Liver (tissue), 8 donors: ENCODE measurements at regions not wholly inside any gene's neighbourhood (a gene's known extent, or its start where the extent isn't known, plus 50 kb on each side); places are given as distances from the start of the nearest gene placed in this dataset.

Experiments
- DNase-seq: peaks from one replicate; pipeline ENCODE4 v3.0.0-alpha.2; 2017; ENCODE audit warnings: low spot score
- H3K27ac ChIP-seq, 2 donors: one replicate each; pipeline ENCODE4 v1.7.0; 2013; ENCODE audit warnings: inconsistent platforms in 2 of 2, low read length in 2 of 2, control low read depth in 1 of 2, low read depth in 1 of 2, mild to moderate bottlenecking in 1 of 2
- H3K27me3 ChIP-seq, 4 donors: one replicate each; pipeline versions ENCODE4 v1.6.1 to v1.7.0; 2013; ENCODE audit warnings: low read length in 3 of 4, inconsistent platforms in 1 of 4, mild to moderate bottlenecking in 1 of 4, moderate library complexity in 1 of 4; ENCODE audit not compliant: control insufficient read depth in 4 of 4, insufficient read depth in 4 of 4
- H3K36me3 ChIP-seq, 4 donors: one replicate each; pipeline versions ENCODE4 v1.6.1 to v1.7.0; 2013; ENCODE audit warnings: low read length in 3 of 4, mild to moderate bottlenecking in 3 of 4, low read depth in 1 of 4, moderate library complexity in 1 of 4; ENCODE audit not compliant: control insufficient read depth in 4 of 4, insufficient read depth in 3 of 4
- H3K4me1 ChIP-seq, 4 donors: one replicate each; pipeline versions ENCODE4 v1.6.1 to v1.7.0; 2013; ENCODE audit warnings: low read length in 3 of 4, mild to moderate bottlenecking in 3 of 4, moderate library complexity in 1 of 4; ENCODE audit not compliant: control insufficient read depth in 4 of 4, insufficient read depth in 4 of 4
- H3K4me3 ChIP-seq, 3 donors: one replicate each; pipeline versions ENCODE4 v1.6.1 to v1.7.0; 2013; ENCODE audit warnings: low read length in 3 of 3, control low read depth in 1 of 3, low read depth in 1 of 3, mild to moderate bottlenecking in 1 of 3
- H3K9ac ChIP-seq, 2 donors: one replicate each; pipeline ENCODE4 v1.7.0; 2013; ENCODE audit warnings: low read length in 2 of 2, mild to moderate bottlenecking in 2 of 2, moderate library complexity in 2 of 2, control low read depth in 1 of 2, low read depth in 1 of 2
- H3K9me3 ChIP-seq, 4 donors: one replicate each; pipeline versions ENCODE4 v1.6.1 to v1.7.0; 2013; ENCODE audit warnings: low read length in 3 of 4; ENCODE audit not compliant: control insufficient read depth in 4 of 4
- ATF3 ChIP-seq: IDR thresholded peaks from 2 replicates; pipeline ENCODE4 v1.6.1; 2016; ENCODE audit warnings: antibody characterized with exemption
- CTCF ChIP-seq: fragments of 150-350 bp; IDR thresholded peaks from 2 replicates; pipeline ENCODE4 v1.5.1; 2017; ENCODE audit warnings: improper control_type of control experiment, low read depth, low read length; ENCODE audit not compliant: missing input control
- FOXA1 ChIP-seq: IDR thresholded peaks from 2 replicates; pipeline ENCODE4 v1.6.1; 2016; ENCODE audit warnings: antibody characterized with exemption
- GABPA ChIP-seq, 2 donors: IDR thresholded peaks in 1 of 2; conservative IDR thresholded peaks in 1 of 2; 2 replicates each; pipeline ENCODE4 v1.6.1; 2016; ENCODE audit warnings: antibody characterized with exemption in 2 of 2, mild to moderate bottlenecking in 1 of 2, moderate library complexity in 1 of 2
- HNF4A ChIP-seq, 2 donors: conservative IDR thresholded peaks; 2 replicates each; pipeline ENCODE4 v1.6.1; 2016; ENCODE audit warnings: antibody characterized with exemption in 2 of 2, mild to moderate bottlenecking in 2 of 2
- RAD21 ChIP-seq, 2 donors: IDR thresholded peaks; 2 replicates each; pipeline ENCODE4 v1.6.1; 2016; ENCODE audit warnings: antibody characterized with exemption in 2 of 2, mild to moderate bottlenecking in 2 of 2
- REST ChIP-seq: IDR thresholded peaks from 2 replicates; pipeline ENCODE4 v1.6.1; 2016; ENCODE audit warnings: antibody characterized with exemption, mild to moderate bottlenecking
- RXRA ChIP-seq, 2 donors: IDR thresholded peaks; 2 replicates each; pipeline ENCODE4 v1.6.1; 2017 to 2018; ENCODE audit warnings: antibody characterized with exemption in 2 of 2, mild to moderate bottlenecking in 1 of 2
- SP1 ChIP-seq: IDR thresholded peaks from 2 replicates; pipeline ENCODE4 v1.6.1; 2018; ENCODE audit warnings: antibody characterized with exemption, mild to moderate bottlenecking
- TAF1 ChIP-seq: conservative IDR thresholded peaks from 2 replicates; pipeline ENCODE4 v1.6.1; 2016; ENCODE audit warnings: antibody characterized with exemption, mild to moderate bottlenecking
- YY1 ChIP-seq: IDR thresholded peaks from 2 replicates; pipeline ENCODE4 v1.6.1; 2016; ENCODE audit warnings: antibody characterized with exemption, mild to moderate bottlenecking
- ZBTB33 ChIP-seq: IDR thresholded peaks from 2 replicates; pipeline ENCODE4 v1.6.1; 2016; ENCODE audit warnings: antibody characterized with exemption
- WGBS: extraction: QIAGEN DNeasy Blood & Tissue Kit; methylation state at CpG from one replicate; pipeline ENCODE4 v1.1.7; 2013; 5-methylcytosine and 5-hydroxymethylcytosine counted together
- donor health status: healthy.
- donor health status: healthy.
- donor health status: healthy.
- donor health status: healthy.
- donor health status: healthy.

- no peak overlapping the region for H3K4me3 ChIP-seq
- WGBS: 85% methylated on average over 3 of the region's 3 CpGs
- no peak overlapping the region for H3K27ac ChIP-seq
- no peak overlapping the region for H3K9ac ChIP-seq
- no peaks in the 10 kb centered on the region for H3K27me3 ChIP-seq
- no peaks in the 10 kb centered on the region for H3K36me3 ChIP-seq
- TF ChIP-seq ATF3 (no peak), SP1 (no peak), HNF4A (conservative IDR thresholded peaks at IDR 0.05) (no peak)
- no peak for DNase-seq
- no peaks in the 10 kb centered on the region for H3K9me3 ChIP-seq
- H3K4me1 ChIP-seq: peaks cover 0 to 2% (median 0%) of the 10 kb centered on the region in 4 donors
Observed at GRCh38 chr2:224278531-224278930, 123.4 kb downstream of the FAM124B start.

- Histone ChIP-seq H3K36me3 (no peaks in the 10 kb centered on the region), H3K27ac (no peak overlapping the region), H3K4me1 (peaks cover 2 to 22% (median 13%) of the 10 kb centered on the region in 4 donors), H3K4me3 (no peak overlapping the region), H3K9ac (no peak overlapping the region), H3K9me3 (no peaks in the 10 kb centered on the region), H3K27me3 (no peaks in the 10 kb centered on the region)
- TF ChIP-seq CTCF (no peak), GABPA (IDR thresholded peaks at IDR 0.05 in 1 of 2, conservative IDR thresholded peaks at IDR 0.05 in 1 of 2) (no peak), YY1 (no peak), FOXA1 (no peak), RAD21 (IDR thresholded peaks at IDR 0.05) (no peak), REST (no peak), ZBTB33 (no peak), ATF3 (no peak), TAF1 (no peak), RXRA (IDR thresholded peaks at IDR 0.05) (no peak)
- DNase-seq: no peak
Observed at GRCh38 chr2:224276251-224276650, 125.7 kb downstream of the FAM124B start.
